ENCODE measurements at regions not wholly inside any gene's neighbourhood (a gene's known extent, or its start where the extent isn't known, plus 50 kb on each side); places are given as distances from the start of the nearest gene placed in this dataset.

DNA sequence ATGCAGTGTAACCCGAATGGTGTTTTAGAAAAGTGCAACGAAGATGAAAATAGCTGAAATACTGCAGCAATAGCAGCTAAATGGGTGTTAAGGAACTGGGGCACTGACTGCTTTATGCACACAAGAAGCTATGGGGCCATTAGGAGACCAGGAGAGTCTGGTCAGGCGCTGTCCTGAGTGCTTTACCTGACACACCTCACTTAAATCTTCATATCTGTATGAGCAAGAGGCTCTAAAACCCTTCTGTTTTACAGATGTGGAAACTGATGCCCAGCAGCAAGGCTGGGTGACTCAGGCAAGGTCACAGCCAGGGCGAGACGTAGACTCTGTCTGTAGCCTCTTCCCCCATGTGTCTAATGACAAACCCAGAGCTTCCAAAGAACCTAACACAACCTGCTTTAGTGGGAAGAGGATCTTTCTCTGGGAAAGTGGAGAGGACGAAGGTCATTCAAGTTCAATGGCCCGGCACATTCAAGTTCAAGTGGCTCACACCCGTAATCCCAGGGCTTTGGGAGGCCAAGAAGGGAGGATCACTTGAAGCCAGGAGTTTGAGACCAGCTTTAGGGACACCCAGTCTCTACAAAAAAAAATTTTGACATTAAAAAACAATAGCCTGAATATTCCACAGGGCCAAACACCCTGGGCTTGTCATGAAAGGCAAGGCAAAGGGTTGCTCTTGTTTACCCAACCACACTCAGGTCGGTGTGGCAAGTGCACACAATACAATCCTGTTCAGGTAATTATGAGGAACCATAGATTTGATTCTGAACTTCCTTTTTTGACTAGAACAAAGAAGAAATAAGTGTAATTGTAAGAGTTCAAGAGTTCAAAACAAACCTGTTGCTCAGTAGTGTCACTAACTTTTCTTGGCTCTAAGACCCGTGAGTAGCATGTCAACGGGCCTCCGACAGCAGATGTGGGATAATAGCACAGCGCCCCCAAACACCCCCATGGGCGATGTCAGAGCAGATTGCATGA is 53.7 kb upstream of the KLF6 start:
- no peak for DNase-seq
- no peaks in the 10 kb centered on the region for H3K9me3 ChIP-seq
- no peak for TF ChIP-seq CTCF (IDR thresholded peaks at IDR 0.05 in 8 of 11, conservative IDR thresholded peaks at IDR 0.05 in 3 of 11)
- TF ChIP-seq POLR2AphosphoS5 (IDR thresholded peaks at IDR 0.05) = no peak
- no peak for TF ChIP-seq POLR2A (IDR thresholded peaks at IDR 0.05)
- intact Hi-C loops (cut with DNase I; ENCODE audit: low total_unique reads) = no loop called here
- H3K4me1 ChIP-seq = peaks cover 7 to 25% (median 13%) of the 10 kb centered on the region in 6 donors
- no peaks in the 10 kb centered on the region for H3K36me3 ChIP-seq
- WGBS, 5 donors = 86 to 90% (median 88%) methylated on average over 14 of the region's 14 CpGs
- no peak overlapping the region for H3K4me3 ChIP-seq
- H3K27me3 ChIP-seq (replicated peaks in 1 of 7) = no peaks in the 10 kb centered on the region
- no peak overlapping the region for H3K27ac ChIP-seq

GRCh38 chr10:3837647-3838459 is 52.8 kb upstream of the KLF6 start:
- no peak for TF ChIP-seq CTCF (IDR thresholded peaks at IDR 0.05 in 8 of 11, conservative IDR thresholded peaks at IDR 0.05 in 3 of 11)
- TF ChIP-seq POLR2AphosphoS5 (IDR thresholded peaks at IDR 0.05) = no peak
- no peak for TF ChIP-seq POLR2A (IDR thresholded peaks at IDR 0.05)
- no peaks in the 10 kb centered on the region for H3K9me3 ChIP-seq
- no peaks in the 10 kb centered on the region for H3K36me3 ChIP-seq
- no peak overlapping the region for H3K27ac ChIP-seq
- 85 to 95% (median 91%) methylated on average over 9 of the region's 9 CpGs for WGBS, 5 donors
- intact Hi-C loops (cut with DNase I; ENCODE audit: low total_unique reads) = no loop called here
- no peaks in the 10 kb centered on the region for H3K27me3 ChIP-seq (replicated peaks in 1 of 7)
- DNase-seq = no peak
- no peak overlapping the region for H3K4me3 ChIP-seq
- peaks cover 7 to 25% (median 13%) of the 10 kb centered on the region in 6 donors for H3K4me1 ChIP-seq

DNA sequence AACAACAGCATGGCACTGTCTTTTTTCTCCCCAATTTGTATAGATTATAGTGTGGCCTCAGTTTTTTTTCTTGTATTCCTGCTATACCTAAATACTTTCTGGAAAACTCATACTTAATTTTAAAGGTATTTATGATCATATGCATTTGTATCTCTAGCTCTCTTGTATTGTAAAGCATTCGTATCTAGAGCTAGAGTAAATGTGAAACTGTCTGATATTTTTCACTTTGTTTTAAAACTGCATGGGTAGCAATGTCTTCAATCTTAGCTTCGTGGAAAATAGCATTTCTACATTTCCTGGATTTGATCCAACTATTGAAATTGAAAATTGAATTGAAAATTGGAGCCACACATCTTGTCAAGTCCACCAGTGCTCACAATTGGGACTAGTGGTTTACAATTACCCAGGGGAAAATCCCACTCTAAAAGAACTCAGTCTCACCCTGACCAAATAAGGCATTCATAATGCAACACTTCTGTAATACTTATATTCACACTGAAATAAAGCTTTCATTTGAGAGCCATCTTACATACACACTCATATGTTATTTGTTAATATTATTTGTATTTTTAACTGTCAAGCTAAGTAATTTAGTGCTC is 51.3 kb upstream of the KLF6 start:
- intact Hi-C loops (cut with DNase I; ENCODE audit: low total_unique reads) = no loop called here
- Histone ChIP-seq H3K4me1 (peaks cover 7 to 30% (median 13%) of the 10 kb centered on the region in 6 donors), H3K36me3 (no peaks in the 10 kb centered on the region), H3K27me3 (replicated peaks in 1 of 7) (no peaks in the 10 kb centered on the region), H3K9me3 (no peaks in the 10 kb centered on the region), H3K27ac (peak overlapping the region in 4 of 8 donors; percentile 18 to 45 (median 24)), H3K4me3 (no peak overlapping the region)
- DNase-seq = no peak
- 43 to 52% (median 47%) methylated on average over 2 of the region's 2 CpGs for WGBS, 5 donors
- TF ChIP-seq POLR2A (IDR thresholded peaks at IDR 0.05) = no peak
- TF ChIP-seq POLR2AphosphoS5 (IDR thresholded peaks at IDR 0.05) = no peak

GRCh38 chr10:3835770-3836169 is 50.8 kb upstream of the KLF6 start:
- intact Hi-C loops (cut with DNase I; ENCODE audit: low total_unique reads) = no loop called here
- H3K36me3 ChIP-seq = no peaks in the 10 kb centered on the region
- H3K9me3 ChIP-seq = no peaks in the 10 kb centered on the region
- no peak for TF ChIP-seq POLR2A (IDR thresholded peaks at IDR 0.05)
- no peak for TF ChIP-seq CTCF (IDR thresholded peaks at IDR 0.05 in 8 of 11, conservative IDR thresholded peaks at IDR 0.05 in 3 of 11)
- TF ChIP-seq POLR2AphosphoS5 (IDR thresholded peaks at IDR 0.05) = peak in 1 of 3 donors; percentile 11
- WGBS, 5 donors = 20 to 36% (median 25%) methylated on average over 6 of the region's 6 CpGs
- peak overlapping the region in 5 of 8 donors; percentile 13 to 45 (median 19) for H3K27ac ChIP-seq
- no peak for DNase-seq
- H3K4me3 ChIP-seq = no peak overlapping the region
- H3K27me3 ChIP-seq (replicated peaks in 1 of 7) = no peaks in the 10 kb centered on the region
- peaks cover 7 to 34% (median 13%) of the 10 kb centered on the region in 6 donors for H3K4me1 ChIP-seq
